Rectal smooth muscle tissue (tissue), 1 donor: ENCODE measurements at regions not wholly inside any gene's neighbourhood (a gene's known extent, or its start where the extent isn't known, plus 50 kb on each side); places are given as distances from the start of the nearest gene placed in this dataset.

Source experiments
- H3K27ac ChIP-seq: one replicate; pipeline ENCODE4 v1.7.0; 2013; ENCODE audit warnings: low read depth, low read length, inconsistent platforms
- H3K27me3 ChIP-seq: one replicate; pipeline ENCODE4 v1.7.0; 2013; ENCODE audit warnings: low read length; ENCODE audit not compliant: control insufficient read depth, insufficient read depth
- H3K36me3 ChIP-seq: one replicate; pipeline ENCODE4 v1.7.0; 2013; ENCODE audit warnings: low read length; ENCODE audit not compliant: control insufficient read depth, insufficient read depth
- H3K4me1 ChIP-seq: one replicate; pipeline ENCODE4 v1.7.0; 2013; ENCODE audit warnings: low read length; ENCODE audit not compliant: control insufficient read depth, insufficient read depth
- H3K4me3 ChIP-seq: one replicate; pipeline ENCODE4 v1.7.0; 2013; ENCODE audit warnings: low read length
- H3K9ac ChIP-seq: one replicate; pipeline ENCODE4 v1.7.0; 2013; ENCODE audit warnings: low read length

DNA sequence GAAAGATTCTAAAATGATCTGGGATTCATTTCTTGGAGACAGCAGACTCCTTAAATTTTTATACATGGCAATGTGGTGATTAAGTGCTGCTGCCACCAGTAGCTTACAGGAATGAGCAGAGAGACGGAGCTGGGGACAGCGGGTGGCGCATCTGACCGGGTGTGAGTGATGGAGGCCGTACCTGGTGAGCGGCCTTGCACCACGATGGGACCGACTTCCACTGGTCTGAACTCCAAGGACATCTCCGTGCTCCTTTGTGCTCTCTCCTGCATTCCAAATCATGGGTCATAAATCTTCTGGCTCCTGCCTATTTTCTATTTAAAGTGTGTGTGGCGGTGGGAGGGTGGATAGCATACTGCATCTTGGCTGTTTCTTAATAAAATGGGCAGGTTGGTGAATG lies 262.6 kb downstream of the ABHD5 start:
- no peaks in the 10 kb centered on the region for H3K36me3 ChIP-seq
- H3K27ac ChIP-seq: no peak overlapping the region
- no peaks in the 10 kb centered on the region for H3K27me3 ChIP-seq
- no peak overlapping the region for H3K9ac ChIP-seq
- no peaks in the 10 kb centered on the region for H3K4me1 ChIP-seq
- no peak overlapping the region for H3K4me3 ChIP-seq

DNA sequence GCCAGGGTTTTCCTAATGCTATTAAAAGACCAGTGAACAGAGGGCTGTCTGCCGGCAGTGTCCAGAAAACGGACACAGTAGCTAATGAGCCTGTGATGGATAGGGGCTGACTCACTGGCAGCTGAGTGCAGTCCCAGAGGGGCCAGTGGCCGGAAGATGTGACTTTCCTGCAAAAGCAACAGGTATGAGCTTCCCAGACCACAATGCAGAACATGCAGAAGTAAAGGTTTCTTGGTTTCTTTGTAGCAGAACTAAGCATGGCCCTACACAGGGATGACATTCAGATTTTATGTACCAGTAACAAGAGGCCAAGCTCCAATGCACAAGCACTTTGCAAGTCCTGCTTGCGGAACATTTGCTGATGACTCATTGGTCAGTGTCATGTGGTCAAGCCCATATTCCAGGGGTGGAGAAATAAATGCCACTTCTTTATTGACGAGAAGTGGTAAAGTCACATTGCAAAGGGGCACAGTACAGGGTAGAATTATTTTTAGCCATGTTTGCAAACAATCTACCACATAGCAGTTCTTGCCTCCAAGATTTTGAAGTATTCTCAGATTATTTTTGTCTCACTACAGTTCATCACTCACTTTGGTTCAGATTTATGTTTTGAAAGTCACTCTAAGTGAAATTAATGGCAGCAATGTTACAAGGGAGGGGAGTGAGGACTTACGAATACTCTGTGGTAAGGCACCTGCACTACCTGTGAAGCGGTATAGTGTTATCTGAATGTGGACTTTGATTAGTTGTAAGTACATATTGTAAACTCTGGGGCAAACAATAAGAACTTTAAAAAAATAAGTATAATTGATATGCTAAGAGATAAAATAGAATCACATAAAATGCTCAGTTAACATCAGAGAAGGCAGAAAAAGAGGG lies 263.3 kb downstream of the ABHD5 start:
- H3K36me3 ChIP-seq: no peaks in the 10 kb centered on the region
- no peak overlapping the region for H3K27ac ChIP-seq
- no peaks in the 10 kb centered on the region for H3K4me1 ChIP-seq
- no peaks in the 10 kb centered on the region for H3K27me3 ChIP-seq
- no peak overlapping the region for H3K9ac ChIP-seq
- H3K4me3 ChIP-seq: no peak overlapping the region

DNA sequence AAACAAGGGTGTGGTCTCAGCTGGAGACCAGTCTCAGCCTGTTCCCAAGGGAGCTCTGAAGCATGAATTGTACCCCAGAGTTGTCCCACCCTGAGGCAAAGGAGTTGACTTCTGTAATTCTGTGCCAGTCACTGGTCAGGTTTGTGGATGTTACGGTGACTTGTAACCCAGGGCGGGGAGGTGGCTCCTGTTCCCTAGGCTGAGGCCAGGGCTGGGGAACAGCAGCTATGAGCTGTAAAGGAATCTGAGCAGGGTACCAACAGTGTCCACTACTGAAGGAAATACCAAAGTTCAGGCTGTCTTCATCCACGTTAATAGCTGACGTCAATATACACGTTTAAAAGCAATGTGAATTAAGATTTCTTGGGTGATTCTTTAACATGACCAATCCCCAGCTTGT lies 266.2 kb downstream of the ABHD5 start:
- Histone ChIP-seq H3K9ac (no peak overlapping the region), H3K27ac (no peak overlapping the region)

DNA sequence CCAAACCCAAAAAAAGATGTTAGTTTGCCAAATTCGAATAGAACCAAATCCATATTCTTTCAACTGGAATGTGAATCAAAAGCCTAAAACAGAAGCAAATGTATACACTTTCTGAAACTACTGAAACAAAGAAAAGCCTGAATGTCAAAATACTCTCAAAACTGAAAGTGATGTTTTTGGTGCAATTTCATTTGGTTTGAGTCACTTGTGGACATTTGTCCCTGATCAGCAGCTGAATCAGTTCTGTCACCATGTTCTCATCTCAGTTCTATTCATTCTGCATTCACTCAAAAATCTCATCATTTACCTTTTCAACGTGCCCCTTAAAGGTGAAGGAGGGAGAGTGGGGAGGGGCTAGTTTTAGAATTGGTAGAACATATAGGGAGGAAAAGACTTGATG lies 266.8 kb downstream of the ABHD5 start:
- Histone ChIP-seq H3K9ac (no peak overlapping the region), H3K27me3 (no peaks in the 10 kb centered on the region)

More for the DNA sequence above, 266.2 kb downstream of the ABHD5 start:
- H3K4me3 ChIP-seq: no peak overlapping the region
- no peaks in the 10 kb centered on the region for H3K36me3 ChIP-seq
- H3K27me3 ChIP-seq: no peaks in the 10 kb centered on the region
- no peaks in the 10 kb centered on the region for H3K4me1 ChIP-seq

DNA sequence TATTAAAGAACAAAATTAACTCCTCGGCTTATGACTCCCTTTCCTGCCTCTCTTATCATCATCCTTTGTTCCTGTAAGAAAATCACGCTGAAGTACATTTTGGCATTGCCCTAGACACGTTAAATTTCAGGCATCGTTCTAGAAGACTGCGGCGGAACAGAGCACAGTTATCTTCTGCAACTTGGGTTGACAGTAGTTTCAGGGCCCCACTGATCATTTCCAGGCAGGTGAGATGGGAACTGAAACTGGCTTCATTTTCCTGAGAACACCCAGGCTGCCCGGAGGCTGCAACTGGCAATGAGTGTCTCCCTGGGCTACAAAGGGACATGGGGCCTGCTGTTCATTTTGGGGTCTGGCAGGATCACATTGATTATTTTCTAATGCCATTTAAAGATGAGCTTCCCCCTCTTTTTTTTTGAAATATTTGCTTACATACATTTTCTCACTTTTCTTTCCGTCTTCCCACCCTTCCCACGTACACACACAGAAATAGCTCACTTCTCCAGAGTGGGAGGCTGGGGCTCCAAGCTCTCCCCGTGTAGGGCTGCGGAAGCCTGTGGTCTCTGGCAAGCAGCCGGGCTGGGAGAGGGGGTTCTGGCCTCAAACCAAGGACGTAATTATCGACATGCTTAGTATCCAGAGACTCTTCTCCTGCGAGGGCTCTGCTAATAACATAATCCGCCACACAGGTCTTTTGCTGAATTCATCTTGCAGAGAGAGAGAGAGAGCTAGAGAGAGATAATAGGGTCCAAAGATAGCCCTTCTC lies 267.4 kb downstream of the ABHD5 start:
- Histone ChIP-seq H3K27me3 (no peaks in the 10 kb centered on the region), H3K4me3 (no peak overlapping the region), H3K27ac (no peak overlapping the region), H3K36me3 (no peaks in the 10 kb centered on the region), H3K9ac (no peak overlapping the region), H3K4me1 (no peaks in the 10 kb centered on the region)

More for the DNA sequence above, 266.8 kb downstream of the ABHD5 start:
- H3K4me1 ChIP-seq: no peaks in the 10 kb centered on the region
- no peak overlapping the region for H3K27ac ChIP-seq
- H3K4me3 ChIP-seq: no peak overlapping the region
- no peaks in the 10 kb centered on the region for H3K36me3 ChIP-seq

DNA sequence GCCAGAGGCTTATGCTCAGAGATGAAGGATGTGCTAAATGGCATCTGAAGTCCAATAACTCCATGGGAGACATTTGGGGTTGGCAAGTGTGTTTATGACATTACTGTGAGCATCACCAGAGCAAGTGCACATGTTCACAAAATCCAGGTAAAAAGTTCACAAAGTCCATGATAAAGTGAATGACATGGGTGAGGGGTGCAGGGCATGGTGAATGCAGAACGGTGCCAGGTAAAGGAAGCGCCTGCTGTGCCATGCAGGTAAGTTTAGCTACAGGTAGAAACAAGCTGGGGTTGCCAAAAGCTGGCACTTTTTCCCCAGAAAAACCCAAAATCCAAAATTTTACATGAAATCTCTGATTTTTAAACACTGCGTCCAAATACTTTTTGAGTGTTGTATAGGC lies 268.2 kb downstream of the ABHD5 start:
- Histone ChIP-seq H3K36me3 (no peaks in the 10 kb centered on the region), H3K27me3 (no peaks in the 10 kb centered on the region)

DNA sequence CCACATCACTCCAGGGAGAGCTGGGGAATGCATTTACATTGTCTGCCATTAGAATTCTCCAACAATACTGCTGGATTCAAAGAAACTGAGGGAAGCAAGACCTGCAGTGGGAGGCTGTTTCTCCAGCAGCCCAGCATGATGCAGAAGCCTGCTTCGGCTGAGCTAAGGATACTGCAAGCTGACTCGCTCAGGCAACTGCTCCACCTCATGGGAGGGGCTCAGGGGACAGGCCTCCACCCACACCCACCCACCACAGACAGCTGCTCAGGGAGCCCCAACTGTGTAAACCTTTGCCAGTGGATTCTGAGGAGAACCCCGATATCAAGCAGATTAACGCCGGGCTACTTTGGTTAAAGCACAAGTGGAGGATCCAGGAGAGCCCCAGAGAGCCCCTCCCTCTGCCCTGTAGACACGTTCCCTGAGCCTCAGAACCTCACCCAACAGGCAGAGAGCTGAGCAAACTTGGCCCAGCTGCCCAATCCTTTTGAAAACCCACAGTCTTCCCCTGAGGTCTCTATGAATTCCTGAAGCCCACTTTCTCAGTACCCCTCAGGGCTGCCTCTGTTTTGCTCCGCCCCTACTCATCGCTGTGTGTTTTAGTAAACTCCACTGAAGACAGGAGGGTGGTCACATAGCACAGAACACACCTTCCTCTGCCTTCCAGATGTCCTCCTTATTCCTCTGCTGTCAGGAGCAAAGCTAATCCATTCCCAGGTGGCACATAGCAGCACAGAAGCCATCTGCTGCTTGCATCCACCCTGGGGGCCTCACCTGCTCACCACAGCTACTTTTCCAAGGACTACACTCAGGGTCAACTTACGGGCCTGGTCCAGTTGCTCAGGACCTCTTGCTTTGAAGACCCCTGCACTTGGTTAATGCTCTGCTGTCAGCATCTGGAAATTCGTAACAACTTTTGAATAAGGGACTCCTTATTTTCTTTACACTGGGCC lies 269.0 kb downstream of the ABHD5 start:
- Histone ChIP-seq H3K4me3 (no peak overlapping the region), H3K4me1 (no peaks in the 10 kb centered on the region), H3K27me3 (no peaks in the 10 kb centered on the region), H3K9ac (no peak overlapping the region), H3K36me3 (no peaks in the 10 kb centered on the region), H3K27ac (no peak overlapping the region)

More for the DNA sequence above, 268.2 kb downstream of the ABHD5 start:
- no peak overlapping the region for H3K27ac ChIP-seq
- no peak overlapping the region for H3K4me3 ChIP-seq
- H3K9ac ChIP-seq: no peak overlapping the region
- H3K4me1 ChIP-seq: no peaks in the 10 kb centered on the region

DNA sequence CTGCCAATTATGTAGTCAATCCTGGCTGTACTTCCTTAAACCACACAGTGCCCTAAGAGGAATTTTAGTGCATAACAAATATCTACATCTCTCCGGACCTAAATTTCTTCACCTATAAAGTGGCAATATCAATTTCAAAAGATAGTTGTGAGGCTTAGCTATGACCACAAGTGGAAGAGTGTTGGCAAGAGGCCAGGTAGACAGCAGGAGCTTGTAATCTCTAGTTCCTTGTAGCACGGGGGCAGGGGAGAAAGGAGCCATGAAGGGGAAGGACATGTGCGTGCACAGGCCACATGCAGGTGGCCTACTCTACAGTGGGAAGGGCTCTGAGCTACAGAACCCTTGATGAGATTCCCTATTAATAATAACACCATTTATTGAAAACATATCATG lies 269.7 kb downstream of the ABHD5 start:
- no peaks in the 10 kb centered on the region for H3K27me3 ChIP-seq
- no peak overlapping the region for H3K9ac ChIP-seq
- H3K4me1 ChIP-seq: no peaks in the 10 kb centered on the region
- no peak overlapping the region for H3K27ac ChIP-seq
- H3K36me3 ChIP-seq: no peaks in the 10 kb centered on the region
- no peak overlapping the region for H3K4me3 ChIP-seq

DNA sequence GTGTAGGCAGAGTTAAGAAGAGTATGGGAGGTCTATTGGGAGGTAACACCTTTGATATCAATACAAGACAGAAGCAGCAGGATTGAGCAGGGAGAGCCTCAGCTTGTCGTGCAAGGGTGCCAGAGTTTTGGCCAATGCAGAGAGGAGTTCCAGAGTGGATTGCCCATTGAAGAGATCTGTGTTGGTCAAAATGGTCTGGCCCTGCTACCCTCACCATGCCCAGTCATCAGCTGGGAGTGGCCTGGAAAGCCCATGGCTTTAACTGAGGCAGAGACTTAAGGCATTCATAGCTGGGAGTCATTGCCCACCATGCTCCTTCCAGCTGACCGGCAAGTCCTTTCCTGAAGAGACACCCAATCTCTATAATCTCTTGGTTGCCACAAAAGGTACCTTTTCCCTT lies 271.3 kb downstream of the ABHD5 start:
- H3K9ac ChIP-seq: no peak overlapping the region
- no peaks in the 10 kb centered on the region for H3K36me3 ChIP-seq
- no peak overlapping the region for H3K27ac ChIP-seq
- no peaks in the 10 kb centered on the region for H3K4me1 ChIP-seq
- no peaks in the 10 kb centered on the region for H3K27me3 ChIP-seq
- H3K4me3 ChIP-seq: no peak overlapping the region

DNA sequence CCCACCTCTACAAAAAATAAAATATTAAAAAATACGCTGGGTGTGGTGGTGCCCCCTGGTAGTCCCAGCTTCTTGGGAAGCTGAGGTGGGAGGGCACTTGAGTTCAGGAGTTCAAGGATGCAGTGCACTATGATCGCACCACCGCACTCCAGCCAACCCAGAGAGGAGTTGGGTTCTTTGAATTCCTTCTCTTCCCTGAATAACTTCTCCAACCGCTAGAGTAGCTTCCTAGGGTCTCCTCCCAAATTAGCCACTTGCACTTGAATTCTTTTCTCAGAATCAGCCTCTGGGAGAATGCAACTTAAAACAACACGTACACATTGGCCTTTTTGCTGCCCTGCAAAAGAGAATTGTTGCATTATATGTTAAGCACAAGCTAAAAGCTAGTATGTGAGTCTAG lies 272.5 kb downstream of the ABHD5 start:
- Histone ChIP-seq H3K27me3 (no peaks in the 10 kb centered on the region), H3K36me3 (no peaks in the 10 kb centered on the region), H3K9ac (no peak overlapping the region), H3K27ac (no peak overlapping the region), H3K4me1 (no peaks in the 10 kb centered on the region), H3K4me3 (no peak overlapping the region)

DNA sequence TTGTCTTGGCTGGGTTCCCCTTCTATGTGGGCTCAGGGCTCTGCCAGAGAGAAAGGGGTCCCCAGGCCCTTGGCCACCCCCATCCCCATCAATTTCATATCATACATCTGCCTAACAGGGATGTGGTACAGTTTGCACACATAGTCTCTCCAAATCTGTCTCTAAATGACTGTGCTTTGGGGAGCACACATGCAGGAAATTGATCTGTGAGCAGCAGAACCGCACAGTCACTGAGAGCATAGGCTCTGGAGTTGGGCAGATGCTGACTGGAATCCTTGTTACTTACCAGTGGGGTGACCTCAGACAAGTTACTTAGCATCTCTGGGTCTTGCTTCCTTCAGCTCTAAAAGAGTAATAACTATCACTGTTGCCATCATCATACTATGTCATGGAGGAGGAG lies 273.9 kb downstream of the ABHD5 start:
- H3K27ac ChIP-seq: no peak overlapping the region
- H3K27me3 ChIP-seq: no peaks in the 10 kb centered on the region
- H3K4me1 ChIP-seq: no peaks in the 10 kb centered on the region
- H3K9ac ChIP-seq: no peak overlapping the region
- H3K4me3 ChIP-seq: no peak overlapping the region
- no peaks in the 10 kb centered on the region for H3K36me3 ChIP-seq

DNA sequence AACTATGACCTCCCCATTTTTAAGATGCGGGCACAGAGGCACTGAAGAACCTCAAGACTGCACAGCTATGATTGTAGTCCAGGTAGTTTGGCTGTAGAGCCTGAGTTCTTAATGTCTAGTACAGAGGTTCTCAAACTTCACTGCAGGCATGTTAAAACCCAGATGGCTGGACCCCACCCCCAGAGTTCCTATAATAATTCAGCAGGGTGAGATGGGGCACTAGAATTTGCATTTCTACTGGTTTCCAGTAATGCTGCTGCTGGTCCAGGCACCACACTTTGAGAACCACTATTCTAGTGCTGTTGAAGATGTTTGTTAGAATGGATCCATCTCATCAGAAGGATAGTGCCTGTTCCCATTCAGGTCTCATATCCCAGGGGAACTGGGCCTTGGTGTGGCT lies 274.9 kb downstream of the ABHD5 start:
- no peaks in the 10 kb centered on the region for H3K4me1 ChIP-seq
- H3K27me3 ChIP-seq: no peaks in the 10 kb centered on the region
- H3K4me3 ChIP-seq: no peak overlapping the region
- H3K27ac ChIP-seq: no peak overlapping the region
- no peaks in the 10 kb centered on the region for H3K36me3 ChIP-seq
- H3K9ac ChIP-seq: no peak overlapping the region
